HEK293 (cell line): ENCODE measurements at regions not wholly inside any gene's neighbourhood (a gene's known extent, or its start where the extent isn't known, plus 50 kb on each side); places are given as distances from the start of the nearest gene placed in this dataset.

Source experiments
- CTCF ChIA-PET: fragments of 350-600 bp; formaldehyde crosslinking; extraction: SDS; loops from one replicate; lab custom pipeline; 2021; ENCODE audit warnings: antibody characterized with exemption; lab: Yijun Ruan, JAX
- POLR2A ChIA-PET: fragments of 300-600 bp; formaldehyde crosslinking; extraction: SDS; loops from one replicate; lab custom pipeline; 2020; ENCODE audit warnings: antibody characterized with exemption, inconsistent platforms; lab: Yijun Ruan, JAX
- H3K27ac ChIP-seq: fragments of 200-500 bp; sonication (Bioruptor generic); 2 replicates; pipeline ENCODE4 v1.5.1; 2014; ENCODE audit warnings: low read depth, low read length, control low read depth, inconsistent platforms; ENCODE audit errors: extremely low read depth
- H3K36me3 ChIP-seq, 2 experiments: fragments of 200-500 bp in 1 of 2; sonication (Bioruptor generic) in 1 of 2; 1 replicate in 1 of 2; 2 replicates in 1 of 2; pipeline ENCODE4 v1.5.1; 2014 to 2017; ENCODE audit warnings: inconsistent platforms in 2 of 2, low read length in 2 of 2; ENCODE audit not compliant: control insufficient read depth in 2 of 2, insufficient read depth in 1 of 2
- H3K4me1 ChIP-seq: fragments of 200-500 bp; sonication (Bioruptor generic); 2 replicates; pipeline ENCODE4 v1.5.1; 2014; ENCODE audit warnings: mild to moderate bottlenecking, low read length, inconsistent platforms; ENCODE audit not compliant: control insufficient read depth, insufficient read depth
- H3K4me3 ChIP-seq: 2 replicates; pipeline ENCODE4 v1.5.1; 2011; ENCODE audit warnings: low read depth, mild to moderate bottlenecking, control low read depth, low read length, moderate library complexity
- H3K9me3 ChIP-seq: fragments of 200-500 bp; sonication (Bioruptor generic); 2 replicates; pipeline ENCODE4 v1.5.1; 2014; ENCODE audit warnings: low read depth, low read length, inconsistent platforms; ENCODE audit not compliant: control insufficient read depth, insufficient read depth
- EGR2 ChIP-seq: fragments of 450-650 bp; formaldehyde crosslinking; IDR thresholded peaks from 2 replicates; pipeline ENCODE4 v1.5.1; 2016; ENCODE audit warnings: low read depth, missing biosample characterization, missing genetic modification characterization
- OSR2 ChIP-seq: fragments of 450-650 bp; formaldehyde crosslinking; IDR thresholded peaks from 2 replicates; pipeline ENCODE4 v1.5.1; 2016; ENCODE audit warnings: missing biosample characterization, missing genetic modification characterization
- OVOL3 ChIP-seq: fragments of 450-650 bp; formaldehyde crosslinking; IDR thresholded peaks from 2 replicates; pipeline ENCODE4 v1.5.1; 2016; ENCODE audit warnings: missing biosample characterization, missing genetic modification characterization
- SALL2 ChIP-seq: fragments of 450-650 bp; formaldehyde crosslinking; IDR thresholded peaks from 2 replicates; pipeline ENCODE4 v1.5.0; 2017; ENCODE audit warnings: missing biosample characterization, mild to moderate bottlenecking, missing genetic modification characterization, borderline replicate concordance
- TRIM28 ChIP-seq: IDR thresholded peaks from 2 replicates; pipeline ENCODE4 v1.6.1; 2011; ENCODE audit warnings: low read length, control low read depth, borderline replicate concordance
- ZNF266 ChIP-seq: fragments of 450-650 bp; formaldehyde crosslinking; IDR thresholded peaks from 2 replicates; pipeline ENCODE4 v1.5.1; 2016; ENCODE audit warnings: missing biosample characterization, missing genetic modification characterization, low read depth
- ZNF366 ChIP-seq: fragments of 450-650 bp; formaldehyde crosslinking; conservative IDR thresholded peaks from 2 replicates; pipeline ENCODE4 v1.5.1; 2016; ENCODE audit warnings: missing biosample characterization, missing genetic modification characterization
- ZNF747 ChIP-seq: fragments of 450-650 bp; formaldehyde crosslinking; IDR thresholded peaks from 2 replicates; pipeline ENCODE4 v1.5.1; 2016; ENCODE audit warnings: missing biosample characterization, missing genetic modification characterization
- TF ChIP-seq, protein P1 (sequence below): fragments of 450-650 bp; formaldehyde crosslinking; IDR thresholded peaks from 2 replicates; pipeline ENCODE4 v1.5.1; 2016; ENCODE audit warnings: missing biosample characterization, missing genetic modification characterization
- TF ChIP-seq, protein P2 (sequence below): fragments of 450-650 bp; formaldehyde crosslinking; IDR thresholded peaks from 2 replicates; pipeline ENCODE4 v1.5.1; 2016; ENCODE audit warnings: missing biosample characterization, missing genetic modification characterization
- TF ChIP-seq, protein P3 (sequence below): fragments of 450-650 bp; formaldehyde crosslinking; IDR thresholded peaks from 2 replicates; pipeline ENCODE4 v1.5.1; 2017; ENCODE audit warnings: missing biosample characterization, missing genetic modification characterization
- TF ChIP-seq, protein P4 (sequence below): fragments of 450-650 bp; formaldehyde crosslinking; IDR thresholded peaks from 2 replicates; pipeline ENCODE4; 2016; ENCODE audit warnings: missing biosample characterization, missing genetic modification characterization
- TF ChIP-seq, protein P5 (sequence below): fragments of 450-650 bp; formaldehyde crosslinking; IDR thresholded peaks from 2 replicates; pipeline ENCODE4 v1.5.1; 2016; ENCODE audit warnings: missing biosample characterization, missing genetic modification characterization
- TF ChIP-seq, protein P6 (sequence below): fragments of 450-650 bp; formaldehyde crosslinking; IDR thresholded peaks from 2 replicates; pipeline ENCODE4 v1.5.1; 2017; ENCODE audit warnings: missing biosample characterization, missing genetic modification characterization

DNA sequence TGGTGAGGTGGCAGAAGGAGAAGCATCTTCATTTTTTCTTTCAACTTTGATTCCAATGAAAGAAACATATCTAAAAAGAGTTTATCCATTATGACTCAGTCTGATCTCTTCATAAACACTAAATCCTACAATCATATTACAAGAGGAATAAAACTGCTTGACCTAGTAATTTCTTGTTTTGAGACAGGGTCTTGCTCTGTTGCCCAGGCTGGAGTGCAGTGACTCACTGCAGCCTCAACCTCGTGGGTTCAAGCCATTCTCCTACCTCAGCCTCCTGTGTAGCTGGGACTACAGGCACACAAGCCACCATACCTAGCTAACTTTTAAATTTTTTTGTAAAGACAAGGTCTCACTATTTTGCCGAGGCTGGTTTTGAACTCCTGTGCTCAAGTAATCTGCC, 147.2 kb downstream of the NDUFA12 start (continued):
- TF ChIP-seq, protein P1, sequence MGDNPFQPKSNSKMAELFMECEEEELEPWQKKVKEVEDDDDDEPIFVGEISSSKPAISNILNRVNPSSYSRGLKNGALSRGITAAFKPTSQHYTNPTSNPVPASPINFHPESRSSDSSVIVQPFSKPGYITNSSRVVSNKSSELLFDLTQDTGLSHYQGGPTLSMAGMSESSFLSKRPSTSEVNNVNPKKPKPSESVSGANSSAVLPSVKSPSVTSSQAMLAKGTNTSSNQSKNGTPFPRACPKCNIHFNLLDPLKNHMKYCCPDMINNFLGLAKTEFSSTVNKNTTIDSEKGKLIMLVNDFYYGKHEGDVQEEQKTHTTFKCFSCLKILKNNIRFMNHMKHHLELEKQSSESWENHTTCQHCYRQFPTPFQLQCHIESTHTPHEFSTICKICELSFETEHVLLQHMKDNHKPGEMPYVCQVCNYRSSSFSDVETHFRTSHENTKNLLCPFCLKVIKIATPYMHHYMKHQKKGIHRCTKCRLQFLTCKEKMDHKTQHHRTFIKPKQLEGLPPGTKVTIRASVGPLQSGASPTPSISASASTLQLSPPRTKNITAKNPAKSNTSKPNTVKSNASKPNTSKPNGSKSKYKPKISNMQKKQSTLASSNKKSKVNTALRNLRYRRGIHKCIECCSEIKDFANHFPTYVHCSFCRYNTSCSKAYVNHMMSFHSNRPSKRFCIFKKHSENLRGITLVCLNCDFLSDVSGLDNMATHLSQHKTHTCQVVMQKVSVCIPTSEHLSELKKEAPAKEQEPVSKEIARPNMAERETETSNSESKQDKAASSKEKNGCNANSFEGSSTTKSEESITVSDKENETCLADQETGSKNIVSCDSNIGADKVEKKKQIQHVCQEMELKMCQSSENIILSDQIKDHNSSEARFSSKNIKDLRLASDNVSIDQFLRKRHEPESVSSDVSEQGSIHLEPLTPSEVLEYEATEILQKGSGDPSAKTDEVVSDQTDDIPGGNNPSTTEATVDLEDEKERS (tag by site-specific recombination) = no peak
- TF ChIP-seq SALL2 (tag by site-specific recombination) (no peak), ZNF366 (tag by site-specific recombination) (no peak), EGR2 (tag by site-specific recombination) (no peak), ZNF266 (tag by site-specific recombination) (no peak), TRIM28 (no peak), OSR2 (tag by site-specific recombination) (no peak), ZNF747 (tag by site-specific recombination) (no peak)
- TF ChIP-seq, protein P2, sequence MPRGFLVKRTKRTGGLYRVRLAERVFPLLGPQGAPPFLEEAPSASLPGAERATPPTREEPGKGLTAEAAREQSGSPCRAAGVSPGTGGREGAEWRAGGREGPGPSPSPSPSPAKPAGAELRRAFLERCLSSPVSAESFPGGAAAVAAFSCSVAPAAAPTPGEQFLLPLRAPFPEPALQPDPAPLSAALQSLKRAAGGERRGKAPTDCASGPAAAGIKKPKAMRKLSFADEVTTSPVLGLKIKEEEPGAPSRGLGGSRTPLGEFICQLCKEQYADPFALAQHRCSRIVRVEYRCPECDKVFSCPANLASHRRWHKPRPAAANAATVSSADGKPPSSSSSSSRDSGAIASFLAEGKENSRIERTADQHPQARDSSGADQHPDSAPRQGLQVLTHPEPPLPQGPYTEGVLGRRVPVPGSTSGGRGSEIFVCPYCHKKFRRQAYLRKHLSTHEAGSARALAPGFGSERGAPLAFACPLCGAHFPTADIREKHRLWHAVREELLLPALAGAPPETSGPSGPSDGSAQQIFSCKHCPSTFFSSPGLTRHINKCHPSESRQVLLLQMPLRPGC (tag by site-specific recombination) = no peak
- TF ChIP-seq, protein P3, sequence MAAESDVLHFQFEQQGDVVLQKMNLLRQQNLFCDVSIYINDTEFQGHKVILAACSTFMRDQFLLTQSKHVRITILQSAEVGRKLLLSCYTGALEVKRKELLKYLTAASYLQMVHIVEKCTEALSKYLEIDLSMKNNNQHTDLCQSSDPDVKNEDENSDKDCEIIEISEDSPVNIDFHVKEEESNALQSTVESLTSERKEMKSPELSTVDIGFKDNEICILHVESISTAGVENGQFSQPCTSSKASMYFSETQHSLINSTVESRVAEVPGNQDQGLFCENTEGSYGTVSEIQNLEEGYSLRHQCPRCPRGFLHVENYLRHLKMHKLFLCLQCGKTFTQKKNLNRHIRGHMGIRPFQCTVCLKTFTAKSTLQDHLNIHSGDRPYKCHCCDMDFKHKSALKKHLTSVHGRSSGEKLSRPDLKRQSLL = no peak
- TF ChIP-seq, protein P4, sequence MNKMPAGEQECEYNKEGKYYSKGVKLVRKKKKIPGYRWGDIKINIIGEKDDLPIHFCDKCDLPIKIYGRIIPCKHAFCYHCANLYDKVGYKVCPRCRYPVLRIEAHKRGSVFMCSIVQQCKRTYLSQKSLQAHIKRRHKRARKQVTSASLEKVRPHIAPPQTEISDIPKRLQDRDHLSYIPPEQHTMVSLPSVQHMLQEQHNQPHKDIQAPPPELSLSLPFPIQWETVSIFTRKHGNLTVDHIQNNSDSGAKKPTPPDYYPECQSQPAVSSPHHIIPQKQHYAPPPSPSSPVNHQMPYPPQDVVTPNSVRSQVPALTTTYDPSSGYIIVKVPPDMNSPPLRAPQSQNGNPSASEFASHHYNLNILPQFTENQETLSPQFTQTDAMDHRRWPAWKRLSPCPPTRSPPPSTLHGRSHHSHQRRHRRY (tag by site-specific recombination) = no peak

DNA sequence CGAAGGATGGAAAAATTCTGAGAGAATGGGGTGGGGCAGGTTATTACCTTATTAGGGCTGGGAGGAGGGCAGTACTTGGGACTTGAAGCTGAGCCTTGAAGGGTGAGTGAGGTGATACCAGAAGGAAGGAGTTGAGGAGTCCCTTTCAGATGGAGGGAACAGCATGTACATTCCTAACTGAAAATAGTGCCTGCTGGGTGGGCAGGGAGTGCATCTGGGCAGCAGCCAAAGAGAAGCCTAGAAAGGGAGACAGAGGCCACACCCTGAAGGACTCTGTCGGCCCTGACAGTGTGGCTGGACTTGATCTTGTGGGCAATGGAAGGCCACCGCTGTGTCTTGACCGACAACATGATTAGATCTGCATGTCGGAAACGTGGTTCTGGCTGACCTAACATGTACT, 147.6 kb downstream of the NDUFA12 start:
- H3K4me3 ChIP-seq = no peak overlapping the region
- CTCF ChIA-PET = no interaction called here
- H3K9me3 ChIP-seq = no peaks in the 10 kb centered on the region
- H3K36me3 ChIP-seq = no peaks in the 10 kb centered on the region
- H3K27ac ChIP-seq = no peak overlapping the region
- POLR2A ChIA-PET = no interaction called here
- TF ChIP-seq, protein P5, sequence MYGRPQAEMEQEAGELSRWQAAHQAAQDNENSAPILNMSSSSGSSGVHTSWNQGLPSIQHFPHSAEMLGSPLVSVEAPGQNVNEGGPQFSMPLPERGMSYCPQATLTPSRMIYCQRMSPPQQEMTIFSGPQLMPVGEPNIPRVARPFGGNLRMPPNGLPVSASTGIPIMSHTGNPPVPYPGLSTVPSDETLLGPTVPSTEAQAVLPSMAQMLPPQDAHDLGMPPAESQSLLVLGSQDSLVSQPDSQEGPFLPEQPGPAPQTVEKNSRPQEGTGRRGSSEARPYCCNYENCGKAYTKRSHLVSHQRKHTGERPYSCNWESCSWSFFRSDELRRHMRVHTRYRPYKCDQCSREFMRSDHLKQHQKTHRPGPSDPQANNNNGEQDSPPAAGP (tag by site-specific recombination) = no peak
- TF ChIP-seq, protein P6, sequence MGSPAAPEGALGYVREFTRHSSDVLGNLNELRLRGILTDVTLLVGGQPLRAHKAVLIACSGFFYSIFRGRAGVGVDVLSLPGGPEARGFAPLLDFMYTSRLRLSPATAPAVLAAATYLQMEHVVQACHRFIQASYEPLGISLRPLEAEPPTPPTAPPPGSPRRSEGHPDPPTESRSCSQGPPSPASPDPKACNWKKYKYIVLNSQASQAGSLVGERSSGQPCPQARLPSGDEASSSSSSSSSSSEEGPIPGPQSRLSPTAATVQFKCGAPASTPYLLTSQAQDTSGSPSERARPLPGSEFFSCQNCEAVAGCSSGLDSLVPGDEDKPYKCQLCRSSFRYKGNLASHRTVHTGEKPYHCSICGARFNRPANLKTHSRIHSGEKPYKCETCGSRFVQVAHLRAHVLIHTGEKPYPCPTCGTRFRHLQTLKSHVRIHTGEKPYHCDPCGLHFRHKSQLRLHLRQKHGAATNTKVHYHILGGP (tag by site-specific recombination) = no peak
- TF ChIP-seq OVOL3 (tag by site-specific recombination) = no peak
- no peaks in the 10 kb centered on the region for H3K4me1 ChIP-seq
